Thyroid gland (tissue), 4 donors: ENCODE measurements at regions not wholly inside any gene's neighbourhood (a gene's known extent, or its start where the extent isn't known, plus 50 kb on each side); places are given as distances from the start of the nearest gene placed in this dataset.

Experiments used
- POLR2A ChIP-seq, 2 donors: fragments of 450-650 bp; IDR thresholded peaks; one replicate each; pipeline ENCODE4 v1.6.1; 2017; ENCODE audit warnings: antibody characterized with exemption in 2 of 2, mild to moderate bottlenecking in 2 of 2, moderate library complexity in 1 of 2
- TF ChIP-seq, protein P1 (sequence below), 6 experiments: fragments of 200-600 bp in 3 of 6; fragments of 450-650 bp in 3 of 6; sonication (generic) in 3 of 6; IDR thresholded peaks; one replicate each; pipeline ENCODE4 v1.5.1; 2016 to 2019; ENCODE audit warnings: antibody characterized with exemption in 6 of 6, mild to moderate bottlenecking in 2 of 6, inconsistent platforms in 1 of 6, moderate library complexity in 1 of 6

DNA sequence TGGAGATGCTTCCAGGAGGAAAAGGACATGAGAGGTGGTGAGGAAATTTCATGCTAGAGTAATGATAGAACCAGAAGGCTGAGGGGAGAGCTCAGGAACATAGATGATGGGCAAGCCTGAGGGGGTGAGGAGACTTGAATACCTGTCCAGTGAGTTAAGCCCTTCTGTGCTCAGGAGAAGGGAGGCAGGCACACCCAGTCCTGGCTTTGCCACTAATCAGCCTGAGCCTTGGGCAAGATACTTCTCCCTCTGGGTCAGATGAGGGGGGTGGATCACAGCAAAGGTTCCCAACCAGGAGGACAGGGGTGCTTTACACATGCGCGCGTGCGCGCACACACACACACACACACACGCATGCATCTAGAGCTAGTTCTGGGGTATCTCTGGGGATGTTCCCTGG lies 60.5 kb upstream of the KCNK12 start:
- TF ChIP-seq, protein P1, sequence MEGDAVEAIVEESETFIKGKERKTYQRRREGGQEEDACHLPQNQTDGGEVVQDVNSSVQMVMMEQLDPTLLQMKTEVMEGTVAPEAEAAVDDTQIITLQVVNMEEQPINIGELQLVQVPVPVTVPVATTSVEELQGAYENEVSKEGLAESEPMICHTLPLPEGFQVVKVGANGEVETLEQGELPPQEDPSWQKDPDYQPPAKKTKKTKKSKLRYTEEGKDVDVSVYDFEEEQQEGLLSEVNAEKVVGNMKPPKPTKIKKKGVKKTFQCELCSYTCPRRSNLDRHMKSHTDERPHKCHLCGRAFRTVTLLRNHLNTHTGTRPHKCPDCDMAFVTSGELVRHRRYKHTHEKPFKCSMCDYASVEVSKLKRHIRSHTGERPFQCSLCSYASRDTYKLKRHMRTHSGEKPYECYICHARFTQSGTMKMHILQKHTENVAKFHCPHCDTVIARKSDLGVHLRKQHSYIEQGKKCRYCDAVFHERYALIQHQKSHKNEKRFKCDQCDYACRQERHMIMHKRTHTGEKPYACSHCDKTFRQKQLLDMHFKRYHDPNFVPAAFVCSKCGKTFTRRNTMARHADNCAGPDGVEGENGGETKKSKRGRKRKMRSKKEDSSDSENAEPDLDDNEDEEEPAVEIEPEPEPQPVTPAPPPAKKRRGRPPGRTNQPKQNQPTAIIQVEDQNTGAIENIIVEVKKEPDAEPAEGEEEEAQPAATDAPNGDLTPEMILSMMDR (IDR thresholded peaks at IDR 0.05) = no peak
- no peak for TF ChIP-seq POLR2A (IDR thresholded peaks at IDR 0.05)
